Stimulated activated CD4-positive, alpha-beta T cell treated with anti-CD3 and anti-CD28 coated beads, Interleukin-15, amount 100 ng/mL, for 48 hours (primary cell): ENCODE measurements at regions not wholly inside any gene's neighbourhood (a gene's known extent, or its start where the extent isn't known, plus 50 kb on each side); places are given as distances from the start of the nearest gene placed in this dataset.
"Not testable (repeated sequence)": the region's sequence is repeated elsewhere in the genome, so short reads cannot be mapped to it uniquely, and the experiment has no call there.

Experiments
- DNase-seq, 2 donors: peaks; one replicate each; pipeline ENCODE4 v3.0.0-alpha.2; 2020; ENCODE audit warnings: low read depth in 2 of 2

DNA sequence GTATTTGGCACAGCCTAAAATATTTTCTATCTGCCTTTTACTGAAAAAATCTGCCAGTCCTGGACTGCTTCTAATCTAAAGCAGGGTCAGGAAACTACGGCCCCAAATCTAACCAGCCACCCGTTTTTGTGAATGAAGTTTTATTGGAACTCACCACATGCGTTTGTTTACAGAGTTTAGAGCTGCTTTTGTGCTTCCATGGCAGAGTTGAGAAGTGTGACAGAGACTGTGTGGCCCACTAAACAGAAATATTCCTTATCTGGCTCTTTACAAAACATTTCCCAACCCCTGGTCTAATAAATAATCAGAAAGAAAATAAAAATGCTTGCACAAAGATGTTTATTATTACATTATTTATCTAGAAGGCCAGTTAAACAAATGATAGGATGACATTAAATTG, 110.2 kb downstream of the COPRS start:
- DNase-seq, result no peak

DNA sequence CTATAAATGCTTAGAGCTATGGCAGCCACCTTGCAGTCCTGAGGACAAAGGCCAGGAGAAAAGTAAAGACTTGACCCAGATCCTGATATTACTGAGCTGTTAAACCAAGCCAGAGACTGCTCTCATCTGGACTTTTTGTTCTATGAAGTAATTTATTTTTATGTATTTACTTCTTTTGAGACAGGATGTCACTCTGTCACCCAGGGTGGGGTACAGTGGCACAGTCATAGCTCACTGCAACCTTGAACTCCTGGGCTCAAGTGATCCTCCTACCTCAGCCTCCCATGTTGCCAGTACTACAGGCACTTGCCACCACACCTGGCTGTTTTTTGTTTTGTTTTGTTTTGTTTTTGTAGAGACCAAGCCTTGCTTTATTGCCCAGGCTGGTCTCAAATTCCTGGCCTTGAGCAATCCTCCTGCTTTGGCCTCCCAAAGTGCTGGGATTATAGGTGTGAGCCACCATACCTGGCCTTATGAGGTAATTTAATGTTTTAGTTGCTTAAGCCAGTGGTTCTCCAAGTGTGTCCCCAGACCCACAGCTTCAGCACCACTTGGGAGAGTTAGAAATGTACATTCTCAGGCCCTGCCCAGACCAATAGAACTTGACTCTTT, 112.1 kb downstream of the COPRS start:
- DNase-seq, result no peak

- DNase-seq, result no peak
Measured at GRCh38 chr17:31745964-31746600, 113.0 kb downstream of the COPRS start.

DNA sequence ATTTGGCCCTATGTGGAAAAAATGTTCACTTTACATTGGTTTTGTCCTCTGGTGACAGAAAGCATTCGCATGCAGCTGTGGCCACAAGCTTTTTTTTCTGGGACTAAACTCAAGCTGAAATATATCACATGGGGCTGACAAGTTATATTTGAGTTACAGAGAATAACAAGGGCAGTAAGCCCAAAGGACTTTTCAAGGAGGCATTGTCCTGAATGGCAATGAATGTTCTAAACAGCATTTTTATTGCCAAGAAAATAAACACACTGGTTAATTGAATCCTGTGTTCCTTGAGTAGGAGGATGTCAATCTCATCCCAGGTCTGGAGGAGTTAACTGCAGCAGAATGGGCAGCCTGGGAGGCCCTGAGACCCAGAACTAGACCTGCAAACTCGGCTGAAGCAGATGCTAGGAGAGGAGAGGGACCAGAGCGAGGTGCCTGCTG, 114.5 kb downstream of the COPRS start:
- no peak for DNase-seq

GRCh38 chr17:31743797-31744196, 115.2 kb downstream of the COPRS start:
- DNase-seq, result no peak

GRCh38 chr17:31741371-31741770, 117.7 kb downstream of the COPRS start:
- no peak for DNase-seq

- DNase-seq, result no peak
Measured at GRCh38 chr17:31740611-31741082, 118.4 kb downstream of the COPRS start.

DNA sequence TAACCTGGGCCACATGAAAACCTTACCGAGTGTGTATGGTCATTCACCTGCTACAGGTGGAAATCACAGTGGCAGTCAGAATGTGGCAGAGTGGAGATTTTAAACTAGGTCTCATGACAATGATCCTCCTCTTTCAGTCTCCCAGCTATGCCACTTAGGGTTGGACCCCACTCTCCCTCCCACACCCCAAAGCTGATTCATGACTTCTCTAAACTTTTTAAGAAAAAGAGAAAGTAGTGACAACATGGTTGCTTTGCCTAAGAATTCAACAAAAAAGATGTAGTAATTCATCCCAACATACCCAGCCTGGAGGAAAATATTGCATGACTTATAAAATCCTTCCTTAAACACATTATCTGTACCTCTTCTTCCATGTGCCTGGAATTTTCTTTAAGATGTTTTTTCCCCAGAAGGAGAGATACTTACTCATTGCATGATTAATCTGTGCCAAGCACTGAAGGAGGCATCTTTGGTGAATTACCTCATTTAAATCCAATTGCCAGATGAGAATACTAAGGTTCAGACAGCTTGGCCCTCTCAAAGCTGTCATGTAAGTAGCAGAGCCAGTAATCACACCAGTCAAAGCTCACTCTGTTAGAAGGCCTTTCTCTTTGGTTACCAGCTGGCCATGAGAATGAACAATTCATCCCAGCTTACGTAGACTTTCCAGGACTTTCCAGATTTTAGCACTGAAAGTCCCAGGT, 119.9 kb downstream of the COPRS start:
- no peak for DNase-seq

DNA sequence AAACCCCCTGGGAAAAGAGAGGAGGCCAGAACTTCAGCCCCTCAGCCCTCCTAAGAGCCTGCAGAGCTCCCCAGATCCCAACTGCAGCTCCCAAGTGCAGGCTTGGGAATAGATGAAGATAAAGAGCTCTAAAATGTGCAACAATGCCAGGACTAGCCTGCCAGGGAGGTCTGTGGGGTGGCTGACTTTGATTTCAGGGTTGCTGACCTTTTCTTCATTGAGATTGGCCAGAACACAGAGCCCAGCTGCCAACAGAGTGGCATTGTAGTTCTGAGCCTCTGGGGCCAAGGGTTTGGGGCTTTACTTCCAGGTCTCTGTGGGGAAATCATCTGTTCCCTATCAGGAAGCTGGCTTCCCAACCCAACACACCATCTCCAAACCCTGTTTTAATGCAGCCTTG, 120.6 kb downstream of the COPRS start:
- no peak for DNase-seq

GRCh38 chr17:31738067-31738466, 121.0 kb downstream of the COPRS start:
- no peak for DNase-seq

- DNase-seq, result no peak
Measured at GRCh38 chr17:31736855-31737625, 122.0 kb downstream of the COPRS start.

DNA sequence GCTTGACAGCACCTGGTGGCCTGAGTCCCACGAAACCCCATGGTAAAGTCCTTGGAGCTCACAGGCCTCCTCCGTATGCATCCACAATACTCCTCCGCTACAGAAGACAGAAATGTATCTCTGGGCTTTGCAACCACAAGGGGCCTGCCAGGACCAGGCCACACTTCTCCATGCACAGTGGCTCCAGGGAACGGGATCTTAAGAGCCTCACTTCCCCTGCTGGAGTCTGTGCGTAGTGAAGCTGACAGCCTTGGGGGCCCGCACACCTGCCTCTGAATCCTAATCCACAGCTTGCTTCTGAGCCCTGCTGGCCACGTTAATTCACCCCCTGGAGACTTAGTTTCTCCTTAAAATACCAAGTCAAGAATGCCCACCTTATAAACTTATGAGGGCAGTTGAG, 125.7 kb downstream of the COPRS start:
- DNase-seq, result no peak

DNA sequence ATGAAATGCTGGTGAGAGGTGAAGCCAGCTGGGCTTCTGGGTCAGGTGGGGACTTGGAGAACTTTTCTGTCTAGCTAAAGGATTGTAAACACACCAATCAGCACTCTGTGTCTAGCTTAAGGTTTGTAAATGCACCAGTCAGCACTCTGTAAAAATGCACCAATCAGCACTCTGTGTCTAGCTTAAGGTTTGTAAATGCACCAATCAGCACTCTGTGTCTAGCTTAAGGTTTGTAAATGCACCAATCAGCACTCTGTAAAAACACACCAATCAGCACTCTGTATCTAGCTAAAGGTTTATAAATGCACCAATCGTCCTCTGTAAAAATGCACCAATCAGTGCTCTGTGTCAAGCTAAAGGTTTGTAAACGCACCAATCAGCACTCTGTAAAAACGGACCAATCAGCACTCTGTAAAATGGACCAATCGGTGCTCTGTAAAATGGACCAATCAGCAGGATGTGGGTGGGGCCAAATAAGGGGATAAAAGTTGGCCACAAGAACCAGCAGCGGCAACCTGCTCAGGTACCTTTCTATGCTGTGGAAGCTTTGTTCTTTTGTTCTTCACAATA, 127.4 kb downstream of the COPRS start:
- DNase-seq, result not testable (repeated sequence)

DNA sequence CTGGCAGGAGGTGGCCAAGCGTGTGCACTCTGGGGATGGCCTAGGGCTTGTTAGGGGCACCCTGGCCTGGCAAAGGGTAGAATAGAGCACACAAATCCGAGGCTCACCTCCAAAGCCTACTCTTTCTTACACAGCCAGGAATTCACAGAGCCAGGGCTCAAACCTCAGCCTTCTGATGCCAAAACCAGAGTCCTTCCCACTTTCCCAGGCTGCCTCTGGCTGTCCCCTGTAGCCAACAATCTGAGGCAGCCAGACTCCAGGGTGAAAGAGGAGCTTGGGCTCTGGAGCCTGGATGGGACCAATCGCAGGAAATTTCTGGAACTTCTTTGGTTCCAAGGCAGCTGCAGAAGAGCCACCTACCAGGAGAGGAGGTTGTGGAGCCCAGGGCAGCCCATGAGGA, 127.9 kb downstream of the COPRS start:
- no peak for DNase-seq

GRCh38 chr17:31726980-31727427, 132.0 kb downstream of the COPRS start:
- no peak for DNase-seq

- no peak for DNase-seq
Measured at GRCh38 chr17:31724619-31725018, 134.4 kb downstream of the COPRS start.

GRCh38 chr17:31724026-31724425, 135.0 kb downstream of the COPRS start:
- DNase-seq, result no peak

GRCh38 chr17:31722251-31723056, 136.6 kb downstream of the COPRS start:
- no peak for DNase-seq

GRCh38 chr17:31721291-31722025, 137.6 kb downstream of the COPRS start:
- no peak for DNase-seq

GRCh38 chr17:31717251-31717650, 141.8 kb downstream of the COPRS start:
- DNase-seq, result not testable (repeated sequence)
